ENCODE measurements at regions not wholly inside any gene's neighbourhood (a gene's known extent, or its start where the extent isn't known, plus 50 kb on each side); places are given as distances from the start of the nearest gene placed in this dataset.

GRCh38 chrX:43087830-43088229 is 309.9 kb upstream of the PPP1R2C start:
- H3K4me1 ChIP-seq (ENCODE audit: low read depth), result no peaks in the 10 kb centered on the region
- TF ChIP-seq CTCF (IDR thresholded peaks at IDR 0.05), result no peak
- no peak overlapping the region for H3K4me3 ChIP-seq
- no peaks in the 10 kb centered on the region for H3K9me3 ChIP-seq
- ATAC-seq (no peak), DNase-seq (no peak)
- intact Hi-C loops (cut with DNase I, micrococcal nuclease), result no loop called here
- no peaks in the 10 kb centered on the region for H3K36me3 ChIP-seq (ENCODE audit: low read depth)

- H3K4me3 ChIP-seq, result no peak overlapping the region
- DNase-seq (no peak), ATAC-seq (no peak)
- no peaks in the 10 kb centered on the region for H3K4me1 ChIP-seq (ENCODE audit: low read depth)
- intact Hi-C loops (cut with DNase I, micrococcal nuclease), result no loop called here
- no peaks in the 10 kb centered on the region for H3K36me3 ChIP-seq (ENCODE audit: low read depth)
- no peak for TF ChIP-seq CTCF (IDR thresholded peaks at IDR 0.05)
- no peaks in the 10 kb centered on the region for H3K9me3 ChIP-seq
Measured at GRCh38 chrX:43096830-43097229, 318.9 kb upstream of the PPP1R2C start.

GRCh38 chrX:43106009-43106408 is 328.0 kb upstream of the PPP1R2C start:
- Histone ChIP-seq H3K36me3 (ENCODE audit: low read depth) (no peaks in the 10 kb centered on the region), H3K4me1 (ENCODE audit: low read depth) (no peaks in the 10 kb centered on the region), H3K9me3 (no peaks in the 10 kb centered on the region), H3K4me3 (no peak overlapping the region)
- DNase-seq, result no peak
- ATAC-seq, result no peak
- TF ChIP-seq CTCF (IDR thresholded peaks at IDR 0.05), result no peak
- intact Hi-C loops (cut with DNase I, micrococcal nuclease), result no loop called here

DNA sequence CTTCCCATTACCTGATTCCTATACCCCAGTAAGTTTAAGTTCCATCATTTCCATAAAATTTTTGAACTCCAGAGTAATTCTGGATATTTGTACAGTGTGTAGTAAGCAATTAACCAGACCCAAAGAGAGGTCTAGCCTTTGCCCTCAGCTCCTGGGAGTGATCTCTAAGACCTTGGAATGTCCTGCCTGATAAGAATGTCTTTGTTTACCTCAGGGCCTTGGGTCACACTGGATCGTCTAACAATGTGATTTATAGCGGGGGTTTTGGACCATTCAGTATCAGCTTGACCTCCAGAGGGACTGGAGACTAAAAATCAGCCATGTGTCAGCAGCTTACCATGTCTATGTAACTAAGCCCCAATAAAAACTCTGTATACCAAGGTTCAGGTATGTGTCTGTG is 330.9 kb upstream of the PPP1R2C start:
- intact Hi-C loops (cut with DNase I, micrococcal nuclease), result no loop called here
- ATAC-seq (no peak), DNase-seq (no peak)
- Histone ChIP-seq H3K9me3 (no peaks in the 10 kb centered on the region), H3K36me3 (ENCODE audit: low read depth) (no peaks in the 10 kb centered on the region), H3K4me3 (no peak overlapping the region), H3K4me1 (ENCODE audit: low read depth) (no peaks in the 10 kb centered on the region)
- TF ChIP-seq CTCF (IDR thresholded peaks at IDR 0.05), result no peak

- no peak for TF ChIP-seq CTCF (IDR thresholded peaks at IDR 0.05)
- ATAC-seq, result no peak
- H3K36me3 ChIP-seq (ENCODE audit: low read depth), result no peaks in the 10 kb centered on the region
- no peaks in the 10 kb centered on the region for H3K9me3 ChIP-seq
- H3K4me1 ChIP-seq (ENCODE audit: low read depth), result no peaks in the 10 kb centered on the region
- no peak overlapping the region for H3K4me3 ChIP-seq
- DNase-seq, result peak in 1 of 3 donors; percentile 7
- intact Hi-C loops (cut with DNase I, micrococcal nuclease), result no loop called here
Measured at GRCh38 chrX:43121637-43122036, 343.7 kb upstream of the PPP1R2C start.

DNA sequence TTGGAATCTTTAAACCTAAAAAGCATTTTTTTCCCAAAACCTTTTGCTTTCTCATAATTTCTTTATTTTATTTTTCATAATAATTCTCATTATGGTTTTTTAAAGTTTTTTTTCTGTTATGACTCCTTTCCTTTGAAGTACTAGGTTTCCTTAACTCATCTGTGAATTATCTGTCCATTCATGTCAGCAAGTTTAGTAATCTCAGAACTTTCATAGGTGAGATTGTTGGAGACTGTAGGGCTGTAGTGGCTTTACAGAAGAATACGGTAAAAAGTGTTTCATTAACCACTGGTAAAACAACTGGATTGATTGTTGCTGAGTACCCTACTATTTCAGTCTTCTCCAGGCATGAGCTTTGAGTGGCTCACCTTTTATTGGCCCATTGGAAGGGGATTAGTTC is 361.7 kb upstream of the PPP1R2C start:
- no peak overlapping the region for H3K4me3 ChIP-seq
- no peaks in the 10 kb centered on the region for H3K36me3 ChIP-seq (ENCODE audit: low read depth)
- intact Hi-C loops (cut with DNase I, micrococcal nuclease), result no loop called here
- H3K9me3 ChIP-seq, result no peaks in the 10 kb centered on the region
- DNase-seq, result no peak
- no peak for ATAC-seq
- TF ChIP-seq CTCF (IDR thresholded peaks at IDR 0.05), result no peak
- H3K4me1 ChIP-seq (ENCODE audit: low read depth), result no peaks in the 10 kb centered on the region

Measured in mucosa of descending colon (tissue), 3 donors.